H1 (cell line): ENCODE measurements at regions not wholly inside any gene's neighbourhood (a gene's known extent, or its start where the extent isn't known, plus 50 kb on each side); places are given as distances from the start of the nearest gene placed in this dataset.

ENCODE experiments used
- CTCF ChIA-PET: fragments of 300-600 bp; sonication (Branson Sonifier 250); formaldehyde crosslinking; loops from one replicate; lab custom pipeline; 2021; ENCODE audit not compliant: partially characterized antibody; lab: Charles Lee
- POLR2A ChIA-PET: fragments of 300-600 bp; sonication (Branson Sonifier 250); formaldehyde crosslinking; loops from one replicate; lab custom pipeline; 2021; ENCODE audit warnings: inconsistent platforms; ENCODE audit not compliant: partially characterized antibody; lab: Charles Lee
- DNase-seq, 2 experiments: peaks; one replicate each; pipeline versions ENCODE4 v3.0.0 to v3.0.0-alpha.2; 2010 to 2022; ENCODE audit warnings: low spot score in 2 of 2, low read depth in 1 of 2, mixed read lengths in 1 of 2
- FAIRE-seq: peaks from 2 replicates; lab custom pipeline; 2011; peaks lifted over from hg19 to GRCh38; lab: Jason Lieb, UNC
- H2AFZ ChIP-seq: 2 replicates; pipeline ENCODE4 v1.8.1; 2012; ENCODE audit warnings: low read length, inconsistent platforms
- H2AK5ac ChIP-seq: 2 replicates; pipeline ENCODE4 v1.6.1; 2013; ENCODE audit warnings: low read depth, low read length
- H2BK120ac ChIP-seq: replicated peaks from 2 replicates; pipeline ENCODE3; 2013; ENCODE audit warnings: low read depth, low read length, inconsistent platforms
- H2BK12ac ChIP-seq: 2 replicates; pipeline ENCODE4 v1.6.1; 2013; ENCODE audit warnings: low read depth, low read length
- H2BK15ac ChIP-seq: 2 replicates; pipeline ENCODE4 v1.6.1; 2013; ENCODE audit warnings: low read length
- H2BK20ac ChIP-seq: 2 replicates; pipeline ENCODE4 v1.6.1; 2013; ENCODE audit warnings: low read length
- H2BK5ac ChIP-seq: 2 replicates; pipeline ENCODE4 v1.6.1; 2013; ENCODE audit warnings: low read depth, low read length
- H3K14ac ChIP-seq: 2 replicates; pipeline ENCODE4 v1.6.1; 2013; ENCODE audit warnings: inconsistent platforms; ENCODE audit not compliant: insufficient read length
- H3K18ac ChIP-seq: 2 replicates; pipeline ENCODE4 v1.6.1; 2013; ENCODE audit warnings: low read length; ENCODE audit errors: extremely low read depth
- H3K23ac ChIP-seq: 2 replicates; pipeline ENCODE4 v1.6.1; 2013; ENCODE audit warnings: inconsistent platforms; ENCODE audit not compliant: insufficient read length
- H3K23me2 ChIP-seq: 2 replicates; pipeline ENCODE4 v1.6.1; 2013; ENCODE audit warnings: low read depth, low read length
- H3K27ac ChIP-seq: 2 replicates; pipeline ENCODE4 v1.6.1; 2011; ENCODE audit warnings: low read depth, low read length, inconsistent platforms
- H3K27me3 ChIP-seq, 4 experiments: replicated peaks in 1 of 4; 1 replicate in 1 of 4; 2 replicates in 3 of 4; pipeline versions ENCODE4 v1.6.1 to v1.8.1; 2011 to 2013; ENCODE audit warnings: low read length in 3 of 4, mild to moderate bottlenecking in 3 of 4, inconsistent platforms in 2 of 4, mixed read lengths in 2 of 4, moderate library complexity in 1 of 4; ENCODE audit not compliant: control insufficient read depth in 3 of 4, insufficient read depth in 3 of 4; ENCODE audit errors: extremely low read depth in 1 of 4
- H3K36me3 ChIP-seq, 4 experiments: 2 replicates each; pipeline versions ENCODE4 v1.6.1 to v1.8.1; 2011 to 2013; ENCODE audit warnings: mild to moderate bottlenecking in 4 of 4, low read length in 3 of 4, moderate library complexity in 2 of 4, control low read depth in 1 of 4, inconsistent platforms in 1 of 4; ENCODE audit not compliant: insufficient read depth in 4 of 4, control insufficient read depth in 2 of 4
- H3K4ac ChIP-seq: replicated peaks from 2 replicates; pipeline ENCODE3; 2013; ENCODE audit warnings: low read length, low read depth, mixed read lengths, inconsistent platforms; ENCODE audit not compliant: insufficient read length
- H3K4me1 ChIP-seq, 4 experiments: replicated peaks in 1 of 4; 1 replicate in 1 of 4; 2 replicates in 3 of 4; pipeline versions ENCODE4 v1.6.1 to v1.8.1; 2011 to 2013; ENCODE audit warnings: low read length in 3 of 4, inconsistent platforms in 2 of 4, mixed read lengths in 1 of 4; ENCODE audit not compliant: insufficient read depth in 4 of 4, control insufficient read depth in 3 of 4
- H3K4me2 ChIP-seq, 2 experiments: 2 replicates each; pipeline versions ENCODE4 v1.6.1 to v1.8.1; 2011 to 2013; ENCODE audit warnings: low read depth in 2 of 2, low read length in 2 of 2, control low read depth in 1 of 2, inconsistent platforms in 1 of 2, mild to moderate bottlenecking in 1 of 2; ENCODE audit not compliant: insufficient read depth in 1 of 2
- H3K4me3 ChIP-seq, 4 experiments: fragments of 200-600, 300-600 bp in 1 of 4; sonication (generic), shearing (Covaris generic), sonication (Bioruptor Twin) in 1 of 4; 2 replicates each; pipeline versions ENCODE4 v1.5.1 to v1.8.1; 2011 to 2016; ENCODE audit warnings: low read length in 4 of 4, low read depth in 3 of 4, control low read depth in 2 of 4, inconsistent platforms in 2 of 4, mild to moderate bottlenecking in 2 of 4, mixed read lengths in 1 of 4, moderate library complexity in 1 of 4; ENCODE audit not compliant: insufficient read depth in 2 of 4; ENCODE audit errors: extremely low read depth in 1 of 4
- H3K56ac ChIP-seq: replicated peaks from 2 replicates; pipeline ENCODE3; 2013; ENCODE audit warnings: low read depth, mild to moderate bottlenecking, mixed read lengths, low read length, inconsistent platforms; ENCODE audit not compliant: insufficient read length
- H3K79me1 ChIP-seq: 2 replicates; pipeline ENCODE4 v1.6.1; 2013; ENCODE audit warnings: low read depth, low read length, control low read depth
- H3K79me2 ChIP-seq, 2 experiments: 2 replicates each; pipeline versions ENCODE4 v1.6.1 to v1.8.1; 2012 to 2013; ENCODE audit warnings: low read length in 2 of 2, mild to moderate bottlenecking in 2 of 2, inconsistent platforms in 1 of 2; ENCODE audit not compliant: insufficient read depth in 2 of 2, control insufficient read depth in 1 of 2
- H3K9ac ChIP-seq, 4 experiments: replicated peaks in 1 of 4; 1 replicate in 1 of 4; 2 replicates in 3 of 4; pipeline versions ENCODE4 v1.6.1 to v1.8.1; 2011 to 2013; ENCODE audit warnings: low read depth in 3 of 4, low read length in 3 of 4, control low read depth in 2 of 4, mild to moderate bottlenecking in 2 of 4, moderate library complexity in 2 of 4, inconsistent platforms in 1 of 4; ENCODE audit errors: extremely low read depth in 1 of 4
- H3K9me3 ChIP-seq, 2 experiments: 2 replicates each; pipeline versions ENCODE4 v1.6.1 to v1.8.1; 2012 to 2013; ENCODE audit warnings: mild to moderate bottlenecking in 2 of 2, moderate library complexity in 2 of 2, control low read depth in 1 of 2, inconsistent platforms in 1 of 2, low read depth in 1 of 2, low read length in 1 of 2, mixed read lengths in 1 of 2; ENCODE audit not compliant: insufficient read depth in 2 of 2
- H4K20me1 ChIP-seq, 2 experiments: replicated peaks in 1 of 2; 2 replicates each; pipeline versions ENCODE3 to v1.8.1; 2011 to 2013; ENCODE audit warnings: inconsistent platforms in 2 of 2, low read length in 2 of 2, mild to moderate bottlenecking in 1 of 2; ENCODE audit not compliant: insufficient read depth in 2 of 2, control insufficient read depth in 1 of 2
- H4K5ac ChIP-seq: 2 replicates; pipeline ENCODE4 v1.6.1; 2013; ENCODE audit warnings: low read length, low read depth, mixed read lengths, inconsistent platforms; ENCODE audit not compliant: insufficient read length
- H4K8ac ChIP-seq: 2 replicates; pipeline ENCODE4 v1.8.0; 2013; ENCODE audit warnings: mild to moderate bottlenecking, moderate library complexity, low read length, inconsistent platforms; ENCODE audit not compliant: insufficient read depth; ENCODE audit errors: extremely low read depth
- H4K91ac ChIP-seq: replicated peaks from 2 replicates; pipeline ENCODE3; 2013; ENCODE audit warnings: low read length, mixed read lengths, inconsistent platforms; ENCODE audit not compliant: insufficient read length
- BCL11A ChIP-seq, 2 experiments: IDR thresholded peaks; one replicate each; pipeline ENCODE4 v1.6.1; 2011; ENCODE audit warnings: low read depth in 2 of 2, low read length in 2 of 2, mild to moderate bottlenecking in 2 of 2
- EZH2 ChIP-seq: fragments of 200-600 bp; sonication (generic); IDR thresholded peaks from 2 replicates; pipeline ENCODE4 v1.7.1; 2012; ENCODE audit warnings: low read depth, mild to moderate bottlenecking, moderate library complexity, low read length, inconsistent platforms; ENCODE audit not compliant: severe bottlenecking
- FOSL1 ChIP-seq: IDR thresholded peaks from 2 replicates; pipeline ENCODE4 v1.6.1; 2011; ENCODE audit warnings: mild to moderate bottlenecking, low read depth, low read length, moderate library complexity; ENCODE audit not compliant: insufficient read depth
- NANOG ChIP-seq: IDR thresholded peaks from 2 replicates; pipeline ENCODE4 v1.6.1; 2011; ENCODE audit warnings: low read length, low read depth, mild to moderate bottlenecking, inconsistent platforms; ENCODE audit not compliant: insufficient read depth, poor library complexity, severe bottlenecking
- SIRT6 ChIP-seq: IDR thresholded peaks from one replicate; pipeline ENCODE4 v1.7.1; 2012; ENCODE audit warnings: low read length, inconsistent platforms
- TBP ChIP-seq: IDR thresholded peaks from 2 replicates; pipeline ENCODE4 v1.6.1; 2011; ENCODE audit warnings: low read depth, low read length, improper control_type of control experiment
- WGBS, 2 experiments: shearing (Covaris generic) in 1 of 2; methylation state at CpG; one replicate each; pipeline versions ENCODE4 v1.1.6 to v1.1.7; 2013 to 2015; ENCODE audit warnings: low lambda C conversion rate in 2 of 2, mixed read lengths in 2 of 2, inconsistent platforms in 1 of 2, low coverage in 1 of 2, missing lambda C conversion rate in 1 of 2; ENCODE audit not compliant: insufficient replicate concordance in 2 of 2, insufficient coverage in 1 of 2, insufficient read length in 1 of 2; ENCODE audit errors: extremely low coverage in 1 of 2, missing lambda C conversion rate in 1 of 2; 5-methylcytosine and 5-hydroxymethylcytosine counted together

DNA sequence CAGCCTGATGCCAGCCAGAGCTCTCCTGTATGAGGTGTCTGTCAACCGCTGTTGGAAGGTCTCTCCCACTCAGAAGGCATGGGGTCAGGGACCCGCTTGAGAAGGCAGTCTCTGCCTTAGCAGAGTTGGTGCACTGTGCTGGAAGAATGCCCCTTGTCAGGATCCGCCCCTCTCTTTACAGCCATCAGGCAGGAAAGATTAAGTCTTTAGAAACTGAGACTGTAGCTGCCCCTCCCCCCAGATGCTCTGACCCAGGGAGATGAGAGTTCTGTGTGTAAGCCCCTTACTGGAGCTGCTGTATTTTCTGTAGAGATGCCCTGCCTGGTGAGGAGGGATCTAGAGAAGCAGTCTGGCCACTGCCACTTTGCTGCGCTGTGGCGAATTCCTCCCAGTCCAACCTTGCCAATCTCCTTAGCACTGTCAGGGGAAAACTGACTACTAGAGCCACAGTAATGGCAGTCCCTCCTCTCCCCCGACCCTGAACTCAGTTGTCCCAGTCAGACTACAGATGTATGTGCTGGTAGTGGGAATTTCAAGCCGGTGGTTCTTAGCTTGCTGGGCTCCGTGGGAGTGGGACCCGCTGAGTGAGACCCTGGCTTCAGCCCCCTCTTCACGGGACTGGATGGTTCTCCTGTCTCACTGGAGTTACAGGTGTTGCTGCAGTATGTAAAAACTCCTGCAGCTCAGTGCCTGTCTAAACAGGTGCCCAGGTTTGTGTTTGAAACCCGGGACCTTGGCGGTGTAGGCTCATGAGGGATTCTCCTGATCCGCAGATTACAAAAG lies 285.5 kb upstream of the ZWINT start:
- H4K5ac ChIP-seq: no peak overlapping the region
- H2BK12ac ChIP-seq: peak overlapping the region; percentile 39; the same call in 1 of the 2 replicates
- H2BK120ac ChIP-seq: no peak overlapping the region
- H3K4ac ChIP-seq: no peak overlapping the region
- H3K23me2 ChIP-seq: no peaks in the 10 kb centered on the region
- no peak overlapping the region for H3K27ac ChIP-seq
- no peak for FAIRE-seq
- H3K23ac ChIP-seq: no peak overlapping the region
- no peak overlapping the region for H3K4me3 ChIP-seq
- no peak overlapping the region for H3K4me2 ChIP-seq
- no peaks in the 10 kb centered on the region; a peak in 1 of 4 replicates for H3K9me3 ChIP-seq
- ChIA-PET CTCF (interaction anchor here (0.9 kb wide), 1 partner anchor 11 kb away, joined by 3 read pairs; no protein-coding TSS in a partner anchor), POLR2A (no interaction called here)
- DNase-seq: no peak
- peaks cover 0 to 2% (median 0%) of the 10 kb centered on the region in 4 experiments; a peak in 2 of 7 replicates for H3K4me1 ChIP-seq
- H2BK20ac ChIP-seq: no peak overlapping the region
- H3K9ac ChIP-seq: no peak overlapping the region
- no peaks in the 10 kb centered on the region for H3K36me3 ChIP-seq
- H3K79me2 ChIP-seq: no peaks in the 10 kb centered on the region
- no peak overlapping the region for H3K18ac ChIP-seq
- 85% methylated on average over 13 of the region's 13 CpGs; no CpG with 5 or more reads in 1 of the 2 experiments for WGBS, 2 experiments
- no peaks in the 10 kb centered on the region for H4K20me1 ChIP-seq
- no peak overlapping the region for H2BK5ac ChIP-seq
- no peak overlapping the region for H2AK5ac ChIP-seq
- H3K79me1 ChIP-seq: no peaks in the 10 kb centered on the region
- H2AFZ ChIP-seq: peak overlapping the region; percentile 88
- H3K56ac ChIP-seq: no peak overlapping the region
- H4K91ac ChIP-seq: no peak overlapping the region
- 0 out of 2 replicates have a peak overlapping the region, but pooled peaks have one; percentile 16 for H4K8ac ChIP-seq
- H3K27me3 ChIP-seq: no peaks in the 10 kb centered on the region
- TF ChIP-seq EZH2 (no peak), SIRT6 (no peak), TBP (no peak), FOSL1 (no peak), BCL11A (IDR thresholded peaks at IDR 0.05; ENCODE audit: low read depth in 2 of 2, low read length in 2 of 2) (no peak), NANOG (no peak)
- TF ChIP-seq, all 59 proteins: peak for 0
- H2BK15ac ChIP-seq: no peak overlapping the region
- no peak overlapping the region for H3K14ac ChIP-seq
